ENCODE measurements at regions not wholly inside any gene's neighbourhood (a gene's known extent, or its start where the extent isn't known, plus 50 kb on each side); places are given as distances from the start of the nearest gene placed in this dataset.

DNA sequence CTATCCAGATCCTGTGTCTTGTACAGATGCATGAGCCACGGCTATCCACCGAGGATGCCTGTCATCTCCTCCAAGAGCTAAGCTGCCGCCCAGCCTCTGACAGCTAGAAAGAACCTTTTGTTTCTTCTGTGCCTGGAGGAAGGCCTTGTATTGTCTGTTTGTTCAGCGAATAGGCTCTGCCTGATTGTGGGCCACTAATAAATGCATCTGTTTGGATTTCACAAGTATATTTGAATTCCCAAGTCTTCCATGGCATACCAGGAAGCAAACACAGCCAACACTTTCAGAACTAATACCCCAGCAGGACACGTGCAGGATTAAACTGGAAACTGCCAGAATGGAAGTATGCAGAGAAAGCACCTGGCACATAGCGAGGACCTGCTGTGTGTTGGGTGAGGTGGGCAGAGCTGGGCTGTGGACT lies 92.7 kb upstream of the NEURL1B start:
- no peak for TF ChIP-seq CREB5 (CRISPR knock-in tag; IDR thresholded peaks at IDR 0.05; ENCODE audit: low read depth)
- TF ChIP-seq GLIS3 (CRISPR knock-in tag; IDR thresholded peaks at IDR 0.05), result no peak
- TF ChIP-seq, protein P1, sequence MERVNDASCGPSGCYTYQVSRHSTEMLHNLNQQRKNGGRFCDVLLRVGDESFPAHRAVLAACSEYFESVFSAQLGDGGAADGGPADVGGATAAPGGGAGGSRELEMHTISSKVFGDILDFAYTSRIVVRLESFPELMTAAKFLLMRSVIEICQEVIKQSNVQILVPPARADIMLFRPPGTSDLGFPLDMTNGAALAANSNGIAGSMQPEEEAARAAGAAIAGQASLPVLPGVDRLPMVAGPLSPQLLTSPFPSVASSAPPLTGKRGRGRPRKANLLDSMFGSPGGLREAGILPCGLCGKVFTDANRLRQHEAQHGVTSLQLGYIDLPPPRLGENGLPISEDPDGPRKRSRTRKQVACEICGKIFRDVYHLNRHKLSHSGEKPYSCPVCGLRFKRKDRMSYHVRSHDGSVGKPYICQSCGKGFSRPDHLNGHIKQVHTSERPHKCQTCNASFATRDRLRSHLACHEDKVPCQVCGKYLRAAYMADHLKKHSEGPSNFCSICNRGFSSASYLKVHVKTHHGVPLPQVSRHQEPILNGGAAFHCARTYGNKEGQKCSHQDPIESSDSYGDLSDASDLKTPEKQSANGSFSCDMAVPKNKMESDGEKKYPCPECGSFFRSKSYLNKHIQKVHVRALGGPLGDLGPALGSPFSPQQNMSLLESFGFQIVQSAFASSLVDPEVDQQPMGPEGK (CRISPR knock-in tag; IDR thresholded peaks at IDR 0.05; ENCODE audit: borderline replicate concordance), result no peak
- no peak for TF ChIP-seq ARNTL (CRISPR knock-in tag; IDR thresholded peaks at IDR 0.05; ENCODE audit: borderline replicate concordance, low read depth)
- no peak for TF ChIP-seq RARB (CRISPR knock-in tag; IDR thresholded peaks at IDR 0.05)
- no peak for TF ChIP-seq ZFP30 (CRISPR knock-in tag; IDR thresholded peaks at IDR 0.05)
- TF ChIP-seq TSHZ2 (CRISPR knock-in tag; IDR thresholded peaks at IDR 0.05), result no peak
- no peak for TF ChIP-seq ZFP3 (CRISPR knock-in tag; IDR thresholded peaks at IDR 0.05)
- no peak for TF ChIP-seq SNAI2 (CRISPR knock-in tag; IDR thresholded peaks at IDR 0.05)
- TF ChIP-seq ZNF565 (CRISPR knock-in tag; conservative IDR thresholded peaks at IDR 0.05; ENCODE audit: low read depth), result no peak
- TF ChIP-seq ZNF70 (CRISPR knock-in tag; IDR thresholded peaks at IDR 0.05), result no peak
- TF ChIP-seq ESRRG (CRISPR knock-in tag; IDR thresholded peaks at IDR 0.05), result no peak
- TF ChIP-seq OSR1 (CRISPR knock-in tag; IDR thresholded peaks at IDR 0.05), result no peak

Measured in SK-N-SH treated with all-trans-retinoic acid at 6 μM for 48 hours (cell line).